Body of pancreas (tissue), 4 donors: ENCODE measurements at regions not wholly inside any gene's neighbourhood (a gene's known extent, or its start where the extent isn't known, plus 50 kb on each side); places are given as distances from the start of the nearest gene placed in this dataset.

ENCODE experiments used
- POLR2A ChIP-seq, 3 donors: fragments of 450-650 bp; IDR thresholded peaks; one replicate each; pipeline ENCODE4 v1.6.1; 2016; ENCODE audit warnings: antibody characterized with exemption in 3 of 3, mild to moderate bottlenecking in 2 of 3
- TF ChIP-seq, protein P1 (sequence below), 7 experiments: fragments of 450-650 bp in 4 of 7; fragments of 200-600 bp in 3 of 7; sonication (generic) in 3 of 7; IDR thresholded peaks; one replicate each; pipeline ENCODE4 v1.5.1; 2016 to 2019; ENCODE audit warnings: antibody characterized with exemption in 7 of 7

DNA sequence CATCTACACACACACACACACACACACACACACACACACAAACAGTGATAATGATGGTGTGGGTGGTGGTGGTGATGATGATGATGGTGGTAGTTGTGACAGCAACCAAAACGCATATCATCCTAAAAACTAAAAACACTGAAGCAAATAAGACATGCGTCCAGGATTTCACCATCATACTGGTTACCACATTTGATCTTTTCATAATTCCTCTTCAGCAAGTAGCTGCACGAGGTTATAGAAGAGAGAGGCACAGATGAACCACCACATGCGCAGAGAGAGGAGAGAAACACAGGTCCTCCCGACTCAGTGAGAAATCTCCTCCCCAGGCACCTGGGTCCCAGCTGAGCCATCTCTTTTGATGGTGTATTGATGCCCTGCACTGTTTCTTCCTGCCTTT is 393.3 kb downstream of the METTL4 start:
- TF ChIP-seq, protein P1, sequence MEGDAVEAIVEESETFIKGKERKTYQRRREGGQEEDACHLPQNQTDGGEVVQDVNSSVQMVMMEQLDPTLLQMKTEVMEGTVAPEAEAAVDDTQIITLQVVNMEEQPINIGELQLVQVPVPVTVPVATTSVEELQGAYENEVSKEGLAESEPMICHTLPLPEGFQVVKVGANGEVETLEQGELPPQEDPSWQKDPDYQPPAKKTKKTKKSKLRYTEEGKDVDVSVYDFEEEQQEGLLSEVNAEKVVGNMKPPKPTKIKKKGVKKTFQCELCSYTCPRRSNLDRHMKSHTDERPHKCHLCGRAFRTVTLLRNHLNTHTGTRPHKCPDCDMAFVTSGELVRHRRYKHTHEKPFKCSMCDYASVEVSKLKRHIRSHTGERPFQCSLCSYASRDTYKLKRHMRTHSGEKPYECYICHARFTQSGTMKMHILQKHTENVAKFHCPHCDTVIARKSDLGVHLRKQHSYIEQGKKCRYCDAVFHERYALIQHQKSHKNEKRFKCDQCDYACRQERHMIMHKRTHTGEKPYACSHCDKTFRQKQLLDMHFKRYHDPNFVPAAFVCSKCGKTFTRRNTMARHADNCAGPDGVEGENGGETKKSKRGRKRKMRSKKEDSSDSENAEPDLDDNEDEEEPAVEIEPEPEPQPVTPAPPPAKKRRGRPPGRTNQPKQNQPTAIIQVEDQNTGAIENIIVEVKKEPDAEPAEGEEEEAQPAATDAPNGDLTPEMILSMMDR (IDR thresholded peaks at IDR 0.05): no peak
- no peak for TF ChIP-seq POLR2A (IDR thresholded peaks at IDR 0.05)
